SH-SY5Y (cell line): ENCODE measurements at regions not wholly inside any gene's neighbourhood (a gene's known extent, or its start where the extent isn't known, plus 50 kb on each side); places are given as distances from the start of the nearest gene placed in this dataset.

Experiments
- GATA2 ChIP-seq: IDR thresholded peaks from 2 replicates; pipeline ENCODE4 v1.6.1; 2011; ENCODE audit warnings: mild to moderate bottlenecking, low read depth, low read length
- GATA3 ChIP-seq: IDR thresholded peaks from 2 replicates; pipeline ENCODE4 v1.6.1; 2011; ENCODE audit warnings: low read depth, mild to moderate bottlenecking, low read length, moderate library complexity

- TF ChIP-seq GATA2 (no peak), GATA3 (no peak)
Observed at GRCh38 chr3:56958879-56959278, 101.6 kb upstream of the SPATA12 start.
